HEK293 (cell line): ENCODE measurements at regions not wholly inside any gene's neighbourhood (a gene's known extent, or its start where the extent isn't known, plus 50 kb on each side); places are given as distances from the start of the nearest gene placed in this dataset.

Experiments used
- GFI1B ChIP-seq: fragments of 450-650 bp; formaldehyde crosslinking; IDR thresholded peaks from 2 replicates; pipeline ENCODE4 v1.5.1; 2016; ENCODE audit warnings: missing biosample characterization, missing genetic modification characterization
- GLI4 ChIP-seq: fragments of 450-650 bp; formaldehyde crosslinking; IDR thresholded peaks from 2 replicates; pipeline ENCODE4 v1.5.1; 2016; ENCODE audit warnings: missing biosample characterization, missing genetic modification characterization
- KLF1 ChIP-seq: fragments of 450-650 bp; formaldehyde crosslinking; IDR thresholded peaks from 2 replicates; pipeline ENCODE4 v1.5.1; 2016; ENCODE audit warnings: missing biosample characterization, missing genetic modification characterization
- MYNN ChIP-seq: fragments of 450-650 bp; formaldehyde crosslinking; IDR thresholded peaks from 2 replicates; pipeline ENCODE4 v1.5.1; 2016; ENCODE audit warnings: missing biosample characterization, missing genetic modification characterization, borderline replicate concordance
- RBAK ChIP-seq: fragments of 450-650 bp; formaldehyde crosslinking; IDR thresholded peaks from 2 replicates; pipeline ENCODE4 v1.5.1; 2016; ENCODE audit warnings: missing biosample characterization, missing genetic modification characterization
- REST ChIP-seq: fragments of 450-650 bp; formaldehyde crosslinking; IDR thresholded peaks from 2 replicates; pipeline ENCODE4 v1.5.1; 2016; ENCODE audit warnings: missing biosample characterization, missing genetic modification characterization
- SP2 ChIP-seq: fragments of 450-650 bp; formaldehyde crosslinking; IDR thresholded peaks from 2 replicates; pipeline ENCODE4 v1.5.1; 2016; ENCODE audit warnings: missing biosample characterization, missing genetic modification characterization
- TRIM28 ChIP-seq: IDR thresholded peaks from 2 replicates; pipeline ENCODE4 v1.6.1; 2011; ENCODE audit warnings: low read length, control low read depth, borderline replicate concordance
- ZBTB26 ChIP-seq: fragments of 450-650 bp; formaldehyde crosslinking; optimal IDR thresholded peaks from 2 replicates; pipeline ENCODE3; 2016; ENCODE audit warnings: missing biosample characterization, mild to moderate bottlenecking, missing genetic modification characterization
- ZNF138 ChIP-seq: fragments of 450-650 bp; formaldehyde crosslinking; IDR thresholded peaks from 2 replicates; pipeline ENCODE4 v1.5.1; 2016; ENCODE audit warnings: missing biosample characterization, missing genetic modification characterization, borderline replicate concordance
- ZNF473 ChIP-seq: fragments of 450-650 bp; formaldehyde crosslinking; IDR thresholded peaks from 2 replicates; pipeline ENCODE4 v1.5.1; 2017; ENCODE audit warnings: missing biosample characterization, missing genetic modification characterization
- ZNF513 ChIP-seq: fragments of 450-650 bp; IDR thresholded peaks from 2 replicates; pipeline ENCODE4 v1.5.1; 2018; ENCODE audit warnings: missing biosample characterization, missing genetic modification characterization
- TF ChIP-seq, protein P1 (sequence below): fragments of 450-650 bp; formaldehyde crosslinking; IDR thresholded peaks from 2 replicates; pipeline ENCODE4 v1.5.1; 2016; ENCODE audit warnings: missing biosample characterization, missing genetic modification characterization
- TF ChIP-seq, protein P2 (sequence below): fragments of 450-650 bp; formaldehyde crosslinking; IDR thresholded peaks from 2 replicates; pipeline ENCODE4 v1.5.1; 2017; ENCODE audit warnings: missing biosample characterization, mild to moderate bottlenecking, missing genetic modification characterization, moderate library complexity

GRCh38 chr11:22467248-22467647, 129.1 kb downstream of the SLC17A6 start:
- TF ChIP-seq ZNF473 (no peak), KLF1 (tag by site-specific recombination) (no peak), GLI4 (tag by site-specific recombination) (no peak), ZBTB26 (tag by site-specific recombination) (no peak), MYNN (tag by site-specific recombination) (no peak), GFI1B (tag by site-specific recombination) (no peak), RBAK (tag by site-specific recombination) (no peak), TRIM28 (no peak), ZNF138 (tag by site-specific recombination) (no peak), SP2 (no peak), REST (tag by site-specific recombination) (no peak), ZNF513 (tag by site-specific recombination) (no peak)
- TF ChIP-seq, protein P1, sequence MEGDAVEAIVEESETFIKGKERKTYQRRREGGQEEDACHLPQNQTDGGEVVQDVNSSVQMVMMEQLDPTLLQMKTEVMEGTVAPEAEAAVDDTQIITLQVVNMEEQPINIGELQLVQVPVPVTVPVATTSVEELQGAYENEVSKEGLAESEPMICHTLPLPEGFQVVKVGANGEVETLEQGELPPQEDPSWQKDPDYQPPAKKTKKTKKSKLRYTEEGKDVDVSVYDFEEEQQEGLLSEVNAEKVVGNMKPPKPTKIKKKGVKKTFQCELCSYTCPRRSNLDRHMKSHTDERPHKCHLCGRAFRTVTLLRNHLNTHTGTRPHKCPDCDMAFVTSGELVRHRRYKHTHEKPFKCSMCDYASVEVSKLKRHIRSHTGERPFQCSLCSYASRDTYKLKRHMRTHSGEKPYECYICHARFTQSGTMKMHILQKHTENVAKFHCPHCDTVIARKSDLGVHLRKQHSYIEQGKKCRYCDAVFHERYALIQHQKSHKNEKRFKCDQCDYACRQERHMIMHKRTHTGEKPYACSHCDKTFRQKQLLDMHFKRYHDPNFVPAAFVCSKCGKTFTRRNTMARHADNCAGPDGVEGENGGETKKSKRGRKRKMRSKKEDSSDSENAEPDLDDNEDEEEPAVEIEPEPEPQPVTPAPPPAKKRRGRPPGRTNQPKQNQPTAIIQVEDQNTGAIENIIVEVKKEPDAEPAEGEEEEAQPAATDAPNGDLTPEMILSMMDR (tag by site-specific recombination), result no peak
- TF ChIP-seq, protein P2, sequence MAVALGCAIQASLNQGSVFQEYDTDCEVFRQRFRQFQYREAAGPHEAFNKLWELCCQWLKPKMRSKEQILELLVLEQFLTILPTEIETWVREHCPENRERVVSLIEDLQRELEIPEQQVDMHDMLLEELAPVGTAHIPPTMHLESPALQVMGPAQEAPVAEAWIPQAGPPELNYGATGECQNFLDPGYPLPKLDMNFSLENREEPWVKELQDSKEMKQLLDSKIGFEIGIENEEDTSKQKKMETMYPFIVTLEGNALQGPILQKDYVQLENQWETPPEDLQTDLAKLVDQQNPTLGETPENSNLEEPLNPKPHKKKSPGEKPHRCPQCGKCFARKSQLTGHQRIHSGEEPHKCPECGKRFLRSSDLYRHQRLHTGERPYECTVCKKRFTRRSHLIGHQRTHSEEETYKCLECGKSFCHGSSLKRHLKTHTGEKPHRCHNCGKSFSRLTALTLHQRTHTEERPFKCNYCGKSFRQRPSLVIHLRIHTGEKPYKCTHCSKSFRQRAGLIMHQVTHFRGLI (tag by site-specific recombination), result no peak
